ENCODE measurements at regions not wholly inside any gene's neighbourhood (a gene's known extent, or its start where the extent isn't known, plus 50 kb on each side); places are given as distances from the start of the nearest gene placed in this dataset.

DNA sequence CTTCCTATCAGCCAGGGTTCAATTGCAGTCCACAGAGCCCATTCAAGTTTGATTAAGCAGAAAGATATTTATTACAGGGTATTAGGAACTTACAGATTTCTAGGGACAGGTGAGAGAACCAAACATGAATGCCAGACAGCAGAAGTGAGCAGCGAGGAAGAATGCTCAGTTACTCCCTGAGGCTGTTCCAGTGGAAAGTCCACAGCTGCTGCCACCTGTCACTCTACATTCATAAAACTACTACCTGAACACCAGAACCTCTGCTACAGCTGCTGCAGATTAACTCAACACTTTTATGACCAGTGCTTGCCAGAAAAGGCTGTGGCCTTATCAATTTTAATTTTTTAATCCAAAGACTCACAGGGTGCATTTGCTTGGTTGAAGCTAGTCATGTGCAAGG lies 325.4 kb upstream of the ONECUT1 start:
- Mint-ChIP-seq H3K36me3 (ENCODE audit: insufficient read depth in 1 of 3, low read depth in 3 of 3) (peaks cover 0 to 7% (median 0%) of the 10 kb centered on the region in 3 experiments; a peak in 1 of 7 replicates), H3K9me3 (peaks cover 4 to 7% of the 10 kb centered on the region in 2 experiments; a peak in 2 of 5 replicates), H3K27ac (no peak overlapping the region), H3K4me3 (no peak overlapping the region), H3K4me1 (peaks cover 16 to 18% of the 10 kb centered on the region in 2 experiments), H3K27me3 (ENCODE audit: low read depth) (no peaks in the 10 kb centered on the region; the same call in none of the 2 replicates)
- H3K79me1 ChIP-seq (ENCODE audit: insufficient read depth, low read depth, low read length, poor library complexity, severe bottlenecking), result no peaks in the 10 kb centered on the region
- no peaks in the 10 kb centered on the region; the same call in none of the 2 replicates for H3K4me1 ChIP-seq (ENCODE audit: insufficient read depth, low read length)
- no peak overlapping the region for H3K23ac ChIP-seq (ENCODE audit: insufficient read length, low read depth, low read length)
- no peak overlapping the region for H2BK12ac ChIP-seq (ENCODE audit: insufficient read length, low read depth, low read length)
- no peaks in the 10 kb centered on the region for H3K9me3 ChIP-seq (ENCODE audit: control insufficient read depth, low read depth, low read length)
- H3K9ac ChIP-seq (ENCODE audit: extremely low read depth, insufficient read length, low read length), result no peak overlapping the region
- no CpG with 5 or more reads among the region's 1 CpG for WGBS (ENCODE audit: extremely low coverage, insufficient read length, low lambda C conversion rate)
- no peak overlapping the region for H2BK5ac ChIP-seq (ENCODE audit: insufficient read length, low read length)
- H4K8ac ChIP-seq (replicated peaks; ENCODE audit: insufficient read length, low read depth, low read length), result no peak overlapping the region
- H3K27me3 ChIP-seq (ENCODE audit: insufficient read depth, low read length), result no peaks in the 10 kb centered on the region
- DNase-seq, result no peak
- H3K4me2 ChIP-seq (ENCODE audit: insufficient read depth, insufficient read length, low read length), result no peak overlapping the region
- no peak overlapping the region for H3K4ac ChIP-seq (ENCODE audit: low read depth, low read length)
- no peaks in the 10 kb centered on the region for H4K20me1 ChIP-seq (ENCODE audit: control insufficient read depth, insufficient read depth, insufficient read length)
- no peak overlapping the region for H4K5ac ChIP-seq (ENCODE audit: insufficient read length, low read depth, low read length)
- no peak overlapping the region for H3T11ph ChIP-seq (ENCODE audit: low read length)
- no peak overlapping the region for H4K91ac ChIP-seq (ENCODE audit: insufficient read length, low read depth, low read length)
- no peak overlapping the region for H2BK120ac ChIP-seq (ENCODE audit: low read depth, low read length, poor library complexity, severe bottlenecking)
- no peaks in the 10 kb centered on the region for H3K23me2 ChIP-seq (ENCODE audit: insufficient read length, low read depth, low read length, poor library complexity, severe bottlenecking)
- TF ChIP-seq, protein P1, sequence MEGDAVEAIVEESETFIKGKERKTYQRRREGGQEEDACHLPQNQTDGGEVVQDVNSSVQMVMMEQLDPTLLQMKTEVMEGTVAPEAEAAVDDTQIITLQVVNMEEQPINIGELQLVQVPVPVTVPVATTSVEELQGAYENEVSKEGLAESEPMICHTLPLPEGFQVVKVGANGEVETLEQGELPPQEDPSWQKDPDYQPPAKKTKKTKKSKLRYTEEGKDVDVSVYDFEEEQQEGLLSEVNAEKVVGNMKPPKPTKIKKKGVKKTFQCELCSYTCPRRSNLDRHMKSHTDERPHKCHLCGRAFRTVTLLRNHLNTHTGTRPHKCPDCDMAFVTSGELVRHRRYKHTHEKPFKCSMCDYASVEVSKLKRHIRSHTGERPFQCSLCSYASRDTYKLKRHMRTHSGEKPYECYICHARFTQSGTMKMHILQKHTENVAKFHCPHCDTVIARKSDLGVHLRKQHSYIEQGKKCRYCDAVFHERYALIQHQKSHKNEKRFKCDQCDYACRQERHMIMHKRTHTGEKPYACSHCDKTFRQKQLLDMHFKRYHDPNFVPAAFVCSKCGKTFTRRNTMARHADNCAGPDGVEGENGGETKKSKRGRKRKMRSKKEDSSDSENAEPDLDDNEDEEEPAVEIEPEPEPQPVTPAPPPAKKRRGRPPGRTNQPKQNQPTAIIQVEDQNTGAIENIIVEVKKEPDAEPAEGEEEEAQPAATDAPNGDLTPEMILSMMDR (conservative IDR thresholded peaks at IDR 0.05), result no peak
- no peak overlapping the region for H3K27ac ChIP-seq (ENCODE audit: insufficient read length, low read depth, low read length)
- H2BK15ac ChIP-seq (ENCODE audit: low read depth, low read length), result no peak overlapping the region
- H2AK5ac ChIP-seq (ENCODE audit: insufficient read length, low read length), result no peak overlapping the region
- H3K79me2 ChIP-seq (ENCODE audit: insufficient read depth, low read length), result no peaks in the 10 kb centered on the region
- H3K18ac ChIP-seq (ENCODE audit: insufficient read length, low read depth, low read length), result no peak overlapping the region
- H2AFZ ChIP-seq (ENCODE audit: low read length), result no peak overlapping the region
- no peak overlapping the region for H3K14ac ChIP-seq (ENCODE audit: insufficient read depth, low read length)
- no peak overlapping the region for H2BK20ac ChIP-seq (ENCODE audit: low read depth, low read length, poor library complexity, severe bottlenecking)
- H3K56ac ChIP-seq (ENCODE audit: insufficient read length, low read depth, low read length), result no peak overlapping the region
